Adrenal gland (tissue), 5 donors: ENCODE measurements at regions not wholly inside any gene's neighbourhood (a gene's known extent, or its start where the extent isn't known, plus 50 kb on each side); places are given as distances from the start of the nearest gene placed in this dataset.

Experiments
- CTCF ChIP-seq, 6 experiments: fragments of 450-650 bp in 4 of 6; fragments of 200-600 bp in 2 of 6; sonication (generic) in 1 of 6; IDR thresholded peaks; 1 replicate in 5 of 6; 2 replicates in 1 of 6; pipeline versions ENCODE4 v1.5.1 to v1.8.0; 2016 to 2021; ENCODE audit warnings: antibody characterized with exemption in 6 of 6, mild to moderate bottlenecking in 2 of 6, moderate library complexity in 1 of 6
- POLR2A ChIP-seq, 2 donors: fragments of 450-650 bp; IDR thresholded peaks; one replicate each; pipeline ENCODE4 v1.6.1; 2017; ENCODE audit warnings: antibody characterized with exemption in 2 of 2, mild to moderate bottlenecking in 2 of 2, moderate library complexity in 1 of 2
- donor health status: DM: no; HTN: no; CAD: no.

DNA sequence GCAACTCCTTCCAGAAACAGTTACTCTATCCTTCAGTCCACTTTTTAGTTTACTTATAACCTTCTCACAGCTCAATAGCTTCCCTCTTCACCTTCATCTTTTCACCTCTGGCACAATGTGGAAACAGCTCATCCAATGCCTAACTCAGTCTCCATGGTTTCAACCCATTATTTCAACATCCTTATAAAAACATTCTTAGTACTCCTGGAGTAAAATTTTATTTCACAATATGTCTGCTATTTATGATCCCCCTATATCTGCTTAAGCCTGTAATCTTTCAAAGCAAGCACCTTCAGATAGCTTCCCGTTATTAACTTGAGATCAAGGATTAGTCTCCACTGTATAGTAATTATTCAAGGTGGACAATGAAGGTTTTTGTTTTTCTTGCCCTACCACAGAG, 156.3 kb downstream of the GASK1B start:
- TF ChIP-seq CTCF (IDR thresholded peaks at IDR 0.05): no peak
- TF ChIP-seq POLR2A (IDR thresholded peaks at IDR 0.05): no peak
